ENCODE measurements at regions not wholly inside any gene's neighbourhood (a gene's known extent, or its start where the extent isn't known, plus 50 kb on each side); places are given as distances from the start of the nearest gene placed in this dataset.

DNA sequence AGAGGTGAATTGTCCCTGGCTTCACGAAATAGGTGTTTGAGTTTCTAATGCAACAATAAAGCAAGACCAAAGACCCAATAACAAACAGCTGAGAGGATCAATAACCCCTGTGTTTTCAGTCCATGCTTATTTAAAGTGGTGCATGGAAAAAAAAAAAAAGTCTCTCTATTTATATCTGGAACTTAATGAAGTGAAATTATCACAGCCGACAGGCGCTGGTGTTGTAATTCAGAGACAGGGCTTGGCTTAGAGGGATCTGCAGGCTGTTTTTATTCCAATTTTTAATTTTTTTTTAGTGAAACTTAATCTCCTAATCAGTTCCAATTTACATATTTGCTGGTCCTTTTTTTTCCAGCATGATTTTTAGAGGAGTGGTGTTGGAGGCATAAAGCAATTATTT is 858.2 kb upstream of the SOX9 start:
- ChIA-PET CTCF (no interaction called here), POLR2A (no interaction called here)

GRCh38 chr17:71267668-71268067 is 853.2 kb upstream of the SOX9 start:
- CTCF ChIA-PET, result no interaction called here

DNA sequence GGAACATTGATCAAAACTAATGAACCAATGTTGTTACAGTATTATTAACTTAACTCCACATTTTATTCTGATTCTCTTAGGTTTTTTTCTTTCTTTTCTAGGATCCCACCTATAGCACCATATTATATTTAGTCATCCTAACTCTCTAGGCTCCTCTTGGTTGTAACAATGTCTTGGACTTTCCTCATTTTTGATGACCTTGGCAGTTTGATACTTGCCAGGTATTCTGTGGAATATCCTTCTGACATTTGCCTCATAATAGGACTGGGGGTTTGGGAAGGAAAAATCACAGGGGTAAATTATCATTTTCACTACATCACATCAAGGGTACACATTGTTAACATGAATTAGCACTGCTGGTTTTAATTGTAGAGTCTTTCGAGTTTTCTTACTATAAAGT is 851.6 kb upstream of the SOX9 start:
- ChIA-PET CTCF (no interaction called here), POLR2A (no interaction called here)

More at GRCh38 chr17:71267668-71268067, 853.2 kb upstream of the SOX9 start:
- POLR2A ChIA-PET, result no interaction called here

DNA sequence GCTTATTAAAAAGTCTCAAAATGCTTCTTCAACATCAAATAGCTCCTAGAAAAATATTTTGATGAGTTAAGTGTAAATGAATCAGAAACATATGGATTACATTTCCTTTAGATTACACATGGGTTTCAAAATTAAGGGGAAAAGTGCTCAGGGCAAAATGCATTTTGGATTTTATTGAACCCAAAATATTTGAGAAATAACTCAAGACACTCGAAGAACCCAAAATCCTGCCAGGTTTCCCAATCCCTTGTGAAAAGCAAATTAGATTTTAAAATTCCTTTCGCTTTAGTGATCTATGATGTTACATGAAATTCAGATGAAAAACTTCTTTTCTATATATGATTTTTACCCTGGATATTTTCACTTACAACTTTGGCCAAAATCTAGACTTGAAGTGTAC is 847.4 kb upstream of the SOX9 start:
- ChIA-PET POLR2A (no interaction called here), CTCF (no interaction called here)

GRCh38 chr17:71276079-71276478 is 844.7 kb upstream of the SOX9 start:
- ChIA-PET POLR2A (no interaction called here), CTCF (no interaction called here)

DNA sequence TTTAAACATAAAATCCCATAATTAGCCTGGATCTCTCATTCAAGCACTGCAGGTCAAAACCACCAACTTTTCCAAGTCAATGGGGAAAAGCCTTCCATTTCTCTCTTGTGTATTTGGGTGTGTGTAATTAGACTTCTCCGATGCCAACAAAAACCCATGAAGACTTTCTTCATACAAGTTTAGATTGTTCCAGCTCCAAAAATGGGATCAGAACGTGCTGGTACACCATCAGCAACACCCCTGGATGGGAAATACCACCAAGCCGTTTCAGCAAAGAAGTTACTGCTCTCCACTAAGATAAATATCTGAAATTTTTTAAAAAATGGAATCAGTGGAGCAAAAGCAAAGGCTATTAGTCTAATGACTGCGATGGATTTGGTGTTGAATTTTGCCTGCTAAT is 837.3 kb upstream of the SOX9 start:
- ChIA-PET POLR2A (no interaction called here), CTCF (no interaction called here)

DNA sequence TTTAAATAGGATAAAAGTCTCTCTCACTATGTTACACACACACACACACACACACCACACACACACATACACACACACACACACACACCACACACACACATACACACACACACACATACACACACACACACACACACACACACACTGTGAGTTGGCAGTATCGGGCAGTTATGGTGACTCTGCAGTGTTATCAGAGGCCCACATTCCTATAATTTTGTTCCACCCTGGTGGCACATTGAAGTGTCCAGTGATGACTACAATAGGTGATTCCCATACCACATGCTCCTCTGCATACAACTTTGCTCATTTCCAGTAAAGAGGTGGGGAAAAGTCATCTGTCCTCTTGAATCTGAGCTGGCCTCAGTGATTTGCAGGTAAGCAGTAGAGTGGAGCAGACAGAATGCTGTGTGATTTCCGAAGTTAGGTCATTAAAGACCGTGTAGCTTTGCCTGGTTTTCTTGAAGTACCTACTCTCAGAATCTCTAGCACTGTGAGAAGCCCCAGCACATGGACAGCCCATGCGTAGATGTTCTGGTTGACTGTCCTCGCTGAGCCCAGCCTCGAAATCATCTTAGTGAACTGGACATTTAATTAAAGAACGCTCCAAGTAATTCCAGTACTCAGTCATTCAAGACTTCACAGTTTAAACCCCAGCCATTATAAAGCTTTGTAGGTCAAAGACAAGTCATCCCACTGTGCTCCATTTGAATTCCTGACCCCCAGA is 836.6 kb upstream of the SOX9 start:
- POLR2A ChIA-PET, result no interaction called here
- CTCF ChIA-PET, result no interaction called here

- POLR2A ChIA-PET, result no interaction called here
- CTCF ChIA-PET, result no interaction called here
Observed at GRCh38 chr17:71286625-71287024, 834.2 kb upstream of the SOX9 start.

DNA sequence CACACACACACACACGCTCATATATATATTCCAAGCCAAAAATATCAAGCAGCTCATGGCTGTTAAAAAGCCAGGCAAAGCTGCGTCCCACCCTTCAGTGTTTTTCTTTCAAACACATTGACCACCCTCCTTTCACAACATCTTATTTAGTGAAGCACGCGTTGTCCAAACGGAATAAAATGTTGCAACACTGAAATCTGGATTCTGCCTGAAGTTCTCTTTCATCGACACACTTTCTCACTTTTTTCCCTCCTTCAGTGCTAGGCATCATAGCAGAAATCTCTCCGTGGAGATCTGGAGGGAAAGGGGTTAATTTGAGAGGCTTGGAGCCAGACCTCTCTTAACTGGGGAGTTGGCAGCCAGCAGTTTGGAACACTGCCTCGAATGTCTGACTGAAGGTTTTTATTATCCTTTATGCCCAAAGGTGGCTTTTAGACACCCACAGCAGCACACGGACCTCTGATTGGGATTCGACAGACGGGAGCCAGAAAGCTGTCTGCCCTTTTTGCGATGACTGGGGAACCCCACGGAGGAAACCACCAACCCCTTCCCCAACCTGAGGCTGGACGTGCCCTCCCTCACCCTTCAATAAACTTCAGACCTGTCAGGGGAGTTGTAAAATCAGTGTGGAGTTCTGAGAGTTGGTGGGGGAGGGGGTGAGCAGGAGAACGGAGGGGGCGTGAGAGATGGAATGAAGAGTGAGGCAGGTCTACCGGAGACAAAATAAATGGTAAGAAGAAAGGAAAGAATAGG is 833.6 kb upstream of the SOX9 start:
- CTCF ChIA-PET, result no interaction called here
- POLR2A ChIA-PET, result no interaction called here

DNA sequence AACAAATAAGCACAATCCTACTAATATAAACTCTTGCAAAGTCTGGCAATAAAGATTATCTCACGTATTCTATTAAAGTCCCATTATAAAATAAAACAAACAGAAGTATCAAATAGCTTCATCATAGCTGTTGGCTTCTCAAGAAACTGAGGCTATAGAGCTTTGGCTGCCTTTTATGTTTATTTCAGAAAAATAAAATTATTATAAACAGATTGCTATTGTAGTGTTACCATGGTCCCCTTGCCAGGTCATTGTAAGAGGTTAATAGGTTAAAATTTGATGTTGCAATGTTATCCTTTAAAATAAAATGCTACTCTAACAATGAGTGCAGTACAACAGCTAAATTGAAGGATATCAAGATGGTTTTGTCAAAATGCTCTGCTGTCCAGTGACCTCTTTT is 828.8 kb upstream of the SOX9 start:
- ChIA-PET CTCF (no interaction called here), POLR2A (no interaction called here)

- CTCF ChIA-PET, result no interaction called here
Observed at GRCh38 chr17:71296005-71296404, 824.8 kb upstream of the SOX9 start.

GRCh38 chr17:71301063-71301462 is 819.8 kb upstream of the SOX9 start:
- POLR2A ChIA-PET, result no interaction called here

More at GRCh38 chr17:71296005-71296404, 824.8 kb upstream of the SOX9 start:
- POLR2A ChIA-PET, result no interaction called here

DNA sequence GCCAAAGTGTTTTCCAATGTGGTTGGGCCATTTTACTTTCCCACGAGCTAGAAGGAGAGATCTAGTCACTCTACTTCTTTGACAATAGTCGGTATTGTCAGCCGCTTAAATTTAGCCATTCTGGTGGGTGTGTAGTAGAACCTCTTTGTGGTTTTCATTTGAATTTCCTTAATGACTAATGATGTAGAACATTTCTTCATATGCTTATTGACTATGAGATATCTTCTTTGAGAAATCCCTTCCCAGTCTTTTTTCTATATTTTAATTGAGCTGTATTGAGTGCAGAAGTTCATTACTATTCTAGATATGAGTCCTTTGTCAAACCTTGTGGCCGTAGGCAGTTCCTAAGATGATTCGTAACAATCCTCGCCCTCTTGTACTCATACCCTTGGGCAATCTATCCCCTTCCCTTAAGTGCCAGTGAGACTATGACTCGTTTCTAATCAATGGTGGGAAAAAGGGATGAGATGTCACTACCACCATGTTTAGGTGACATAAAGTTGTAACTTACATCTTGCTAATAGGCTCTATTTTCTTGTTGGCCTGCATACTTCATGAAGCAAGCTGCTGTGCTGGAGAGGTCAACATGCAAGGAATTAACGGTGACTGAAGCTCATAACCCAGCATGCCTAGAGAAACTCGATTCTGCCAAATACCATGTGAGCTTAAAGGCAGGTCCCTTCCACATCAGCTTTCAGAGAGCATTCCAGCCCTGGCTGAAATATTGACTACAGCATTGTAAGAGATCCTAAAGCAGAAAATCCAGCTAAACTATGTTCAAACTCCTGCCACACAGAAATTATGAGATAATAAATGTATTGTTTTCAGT is 817.9 kb upstream of the SOX9 start:
- ChIA-PET CTCF (no interaction called here), POLR2A (no interaction called here)

More at GRCh38 chr17:71301063-71301462, 819.8 kb upstream of the SOX9 start:
- CTCF ChIA-PET, result no interaction called here

GRCh38 chr17:71304498-71305158 is 816.2 kb upstream of the SOX9 start:
- ChIA-PET POLR2A (interaction anchor here (0.6 kb wide), 1 partner anchor 857 kb away, joined by 10 read pairs; no protein-coding TSS in a partner anchor), CTCF (no interaction called here)

GRCh38 chr17:71313866-71314265 is 807.0 kb upstream of the SOX9 start:
- ChIA-PET POLR2A (no interaction called here), CTCF (no interaction called here)

DNA sequence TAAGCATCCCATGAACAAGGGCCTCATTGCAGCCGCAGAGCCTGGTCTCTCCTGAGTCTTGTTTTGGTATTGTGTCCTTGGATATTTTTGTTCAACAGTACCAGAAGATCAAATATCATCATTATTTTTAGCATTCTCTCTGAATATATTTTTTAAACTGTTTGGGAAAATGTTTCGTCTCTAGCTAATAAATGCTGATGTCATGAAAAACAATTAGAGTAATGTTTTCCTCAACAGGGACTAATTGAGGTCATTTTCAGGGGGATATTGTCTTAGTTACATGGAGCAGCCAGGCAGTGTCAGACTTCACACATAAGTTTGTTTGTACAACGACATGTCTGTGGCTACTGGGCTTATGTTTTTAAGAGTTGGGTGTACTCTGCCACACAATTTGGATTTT is 805.3 kb upstream of the SOX9 start:
- ChIA-PET POLR2A (no interaction called here), CTCF (no interaction called here)

DNA sequence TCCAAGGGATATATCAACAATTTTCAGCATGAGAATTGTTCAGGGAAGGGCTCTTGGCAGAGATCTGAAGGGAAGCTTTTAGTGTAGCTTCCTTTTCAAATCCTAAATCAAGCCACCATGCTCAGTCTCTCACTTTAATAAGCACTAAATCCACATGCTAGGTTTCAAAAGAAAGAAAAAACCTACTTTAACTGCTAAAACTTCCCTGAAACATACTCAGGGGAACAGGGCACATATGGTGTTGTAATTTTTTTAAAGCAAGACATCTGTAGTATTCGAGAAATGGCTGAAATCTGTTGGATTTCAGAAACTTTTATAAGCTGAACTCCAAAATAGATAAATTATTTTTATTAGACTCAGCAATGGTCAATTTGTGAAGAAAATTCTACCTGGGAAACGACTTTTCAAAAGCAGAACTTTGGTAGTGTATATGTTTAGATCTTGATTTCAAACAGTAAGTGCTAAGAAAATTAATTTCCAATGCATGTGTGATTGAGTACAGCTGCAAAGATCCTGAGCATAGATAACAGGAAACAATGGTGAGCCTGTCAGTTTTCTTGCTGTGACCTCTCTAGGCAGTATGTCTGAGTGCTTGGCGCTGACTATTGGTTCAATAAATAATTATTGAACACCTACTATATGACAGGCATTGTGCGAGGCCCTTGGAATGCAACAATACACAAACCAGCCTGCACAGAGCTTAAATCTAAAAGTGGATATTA is 804.5 kb upstream of the SOX9 start:
- POLR2A ChIA-PET, result no interaction called here
- CTCF ChIA-PET, result no interaction called here

- POLR2A ChIA-PET, result no interaction called here
- CTCF ChIA-PET, result no interaction called here
Observed at GRCh38 chr17:71320009-71320796, 800.6 kb upstream of the SOX9 start.

DNA sequence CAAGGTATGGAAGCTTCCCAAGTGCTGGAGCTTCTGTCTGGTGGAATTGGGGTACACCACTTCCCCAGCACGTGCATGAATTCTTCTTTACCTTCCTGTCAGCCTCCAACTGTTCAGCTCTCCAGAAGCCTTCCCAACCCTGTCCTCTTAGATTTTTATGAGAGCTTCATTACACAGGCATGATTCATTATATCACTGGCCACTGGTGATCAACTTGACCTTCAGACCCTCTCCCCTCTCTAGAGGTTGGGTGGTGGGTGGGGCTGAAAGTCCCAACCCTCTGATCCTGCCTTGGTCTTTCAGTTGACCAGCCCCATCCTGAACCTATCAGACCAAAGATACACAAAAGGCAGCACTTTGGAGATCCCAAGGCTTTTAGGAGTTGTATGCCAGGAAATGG is 795.7 kb upstream of the SOX9 start:
- POLR2A ChIA-PET, result no interaction called here
- CTCF ChIA-PET, result no interaction called here

All from activated CD8-positive, alpha-beta memory T cell treated with anti-CD3 and anti-CD28 coated beads for 36 hours (primary cell).